GM10248 (cell line): ENCODE measurements at regions not wholly inside any gene's neighbourhood (a gene's known extent, or its start where the extent isn't known, plus 50 kb on each side); places are given as distances from the start of the nearest gene placed in this dataset.

Experiments
- CTCF ChIA-PET: fragments of 300-600 bp; sonication (Branson Sonifier 250); formaldehyde crosslinking; extraction: SDS; loops from one replicate; lab custom pipeline; 2021; ENCODE audit warnings: antibody characterized with exemption; lab: Yijun Ruan, JAX
- POLR2A ChIA-PET: fragments of 350-650 bp; sonication (Branson Sonifier 250); formaldehyde crosslinking; extraction: SDS; loops from one replicate; lab custom pipeline; 2020; ENCODE audit warnings: antibody characterized with exemption; lab: Yijun Ruan, JAX
- DNase-seq: peaks from one replicate; pipeline ENCODE4 v3.0.0; 2012; ENCODE audit errors: extremely low spot score
- TF ChIP-seq, protein P1 (sequence below): IDR thresholded peaks from 2 replicates; pipeline ENCODE4 v1.5.1; 2012; ENCODE audit warnings: mild to moderate bottlenecking, low read depth; ENCODE audit errors: extremely low read depth, missing control alignments, control extremely low read depth

DNA sequence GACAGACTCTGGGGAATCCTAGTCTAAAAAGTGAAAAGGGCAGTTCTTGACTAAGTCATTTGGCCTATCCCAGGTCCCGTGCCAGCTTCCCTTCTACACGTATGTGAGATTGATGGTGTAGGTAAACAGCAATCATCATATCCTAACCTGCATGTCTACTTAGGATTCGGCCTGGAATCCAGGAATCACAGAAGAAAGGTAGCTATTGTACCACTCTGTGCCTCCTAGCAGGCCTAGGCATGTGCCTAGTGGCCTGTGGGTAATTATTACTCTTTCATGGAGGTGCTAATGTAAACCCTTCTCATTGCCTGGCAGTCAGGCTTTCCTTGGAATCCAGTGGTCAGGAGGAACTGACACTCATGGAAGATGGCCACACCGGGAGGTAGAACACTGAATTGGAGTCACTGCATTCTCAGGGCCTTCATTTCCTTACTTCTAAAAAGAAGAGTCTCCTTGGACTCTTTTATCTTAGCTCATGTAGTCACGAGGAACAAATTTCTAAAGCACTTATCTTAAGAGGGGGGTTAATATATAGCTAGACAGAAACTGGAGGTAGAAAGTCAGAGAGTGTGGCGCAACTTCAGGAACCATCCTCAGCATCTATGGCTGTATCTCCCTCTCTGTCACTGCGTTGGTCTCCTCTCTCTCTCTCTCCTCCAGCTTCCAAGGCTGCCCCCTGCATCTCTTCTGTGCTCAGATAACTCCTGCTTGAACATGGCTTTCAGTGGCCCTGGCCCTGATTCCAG is 122.5 kb downstream of the C1GALT1 start:
- ChIA-PET POLR2A (no interaction called here), CTCF (interaction anchor here (1.2 to 1.4 kb wide), 3 partner anchors 9 to 15 kb away, joined by 3 to 4 read pairs (median 3); no protein-coding TSS in a partner anchor)
- no peak for DNase-seq
- TF ChIP-seq, protein P1, sequence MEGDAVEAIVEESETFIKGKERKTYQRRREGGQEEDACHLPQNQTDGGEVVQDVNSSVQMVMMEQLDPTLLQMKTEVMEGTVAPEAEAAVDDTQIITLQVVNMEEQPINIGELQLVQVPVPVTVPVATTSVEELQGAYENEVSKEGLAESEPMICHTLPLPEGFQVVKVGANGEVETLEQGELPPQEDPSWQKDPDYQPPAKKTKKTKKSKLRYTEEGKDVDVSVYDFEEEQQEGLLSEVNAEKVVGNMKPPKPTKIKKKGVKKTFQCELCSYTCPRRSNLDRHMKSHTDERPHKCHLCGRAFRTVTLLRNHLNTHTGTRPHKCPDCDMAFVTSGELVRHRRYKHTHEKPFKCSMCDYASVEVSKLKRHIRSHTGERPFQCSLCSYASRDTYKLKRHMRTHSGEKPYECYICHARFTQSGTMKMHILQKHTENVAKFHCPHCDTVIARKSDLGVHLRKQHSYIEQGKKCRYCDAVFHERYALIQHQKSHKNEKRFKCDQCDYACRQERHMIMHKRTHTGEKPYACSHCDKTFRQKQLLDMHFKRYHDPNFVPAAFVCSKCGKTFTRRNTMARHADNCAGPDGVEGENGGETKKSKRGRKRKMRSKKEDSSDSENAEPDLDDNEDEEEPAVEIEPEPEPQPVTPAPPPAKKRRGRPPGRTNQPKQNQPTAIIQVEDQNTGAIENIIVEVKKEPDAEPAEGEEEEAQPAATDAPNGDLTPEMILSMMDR: no peak

DNA sequence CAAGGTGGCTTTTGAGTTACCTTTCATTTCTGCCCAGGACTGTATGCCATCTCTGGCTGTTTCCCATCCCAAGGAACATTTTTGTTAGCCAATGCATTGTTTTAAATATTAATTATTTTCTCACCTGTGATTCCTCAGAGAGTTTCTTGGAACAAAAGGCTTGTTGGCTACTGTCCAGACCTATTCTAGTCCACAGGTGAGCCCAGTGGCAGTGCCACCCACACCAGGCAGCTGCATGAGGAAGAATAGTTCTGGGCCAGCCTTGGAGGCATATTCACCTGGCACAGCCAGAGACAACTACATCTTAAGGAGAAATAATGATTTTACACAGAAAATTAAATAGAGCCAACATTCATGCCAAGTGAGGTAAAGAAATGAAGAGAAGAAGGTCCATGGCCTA is 123.9 kb downstream of the C1GALT1 start:
- DNase-seq: no peak
- ChIA-PET CTCF (no interaction called here), POLR2A (no interaction called here)
- TF ChIP-seq, protein P1: no peak
